ENCODE measurements at regions not wholly inside any gene's neighbourhood (a gene's known extent, or its start where the extent isn't known, plus 50 kb on each side); places are given as distances from the start of the nearest gene placed in this dataset.

DNA sequence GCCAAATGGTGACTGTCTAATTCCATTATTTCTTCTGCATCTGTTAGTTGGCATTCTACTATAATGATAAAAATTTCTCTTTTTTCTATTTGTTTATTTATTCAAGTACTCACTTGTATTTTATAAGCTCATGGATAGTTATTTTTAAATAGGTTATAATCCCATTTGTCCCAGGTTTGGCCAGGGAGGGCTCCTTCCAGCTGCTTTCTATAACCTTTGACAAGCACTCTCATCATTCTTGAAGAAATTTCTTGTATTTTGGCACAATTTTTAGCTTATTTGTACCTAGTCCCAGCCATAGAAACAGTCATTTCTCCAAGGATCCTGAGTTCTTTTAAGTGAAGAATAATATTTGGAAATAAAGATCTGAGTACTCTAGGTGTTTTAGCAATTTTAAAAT, 1038.6 kb upstream of the AGA start:
- no peak for DNase-seq (ENCODE audit: low read depth)
- TF ChIP-seq, protein P1, sequence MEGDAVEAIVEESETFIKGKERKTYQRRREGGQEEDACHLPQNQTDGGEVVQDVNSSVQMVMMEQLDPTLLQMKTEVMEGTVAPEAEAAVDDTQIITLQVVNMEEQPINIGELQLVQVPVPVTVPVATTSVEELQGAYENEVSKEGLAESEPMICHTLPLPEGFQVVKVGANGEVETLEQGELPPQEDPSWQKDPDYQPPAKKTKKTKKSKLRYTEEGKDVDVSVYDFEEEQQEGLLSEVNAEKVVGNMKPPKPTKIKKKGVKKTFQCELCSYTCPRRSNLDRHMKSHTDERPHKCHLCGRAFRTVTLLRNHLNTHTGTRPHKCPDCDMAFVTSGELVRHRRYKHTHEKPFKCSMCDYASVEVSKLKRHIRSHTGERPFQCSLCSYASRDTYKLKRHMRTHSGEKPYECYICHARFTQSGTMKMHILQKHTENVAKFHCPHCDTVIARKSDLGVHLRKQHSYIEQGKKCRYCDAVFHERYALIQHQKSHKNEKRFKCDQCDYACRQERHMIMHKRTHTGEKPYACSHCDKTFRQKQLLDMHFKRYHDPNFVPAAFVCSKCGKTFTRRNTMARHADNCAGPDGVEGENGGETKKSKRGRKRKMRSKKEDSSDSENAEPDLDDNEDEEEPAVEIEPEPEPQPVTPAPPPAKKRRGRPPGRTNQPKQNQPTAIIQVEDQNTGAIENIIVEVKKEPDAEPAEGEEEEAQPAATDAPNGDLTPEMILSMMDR (IDR thresholded peaks at IDR 0.05; ENCODE audit: insufficient read depth, low read depth, low read length): no peak
- H3K4me3 ChIP-seq (ENCODE audit: low read depth, low read length): no peak overlapping the region

DNA sequence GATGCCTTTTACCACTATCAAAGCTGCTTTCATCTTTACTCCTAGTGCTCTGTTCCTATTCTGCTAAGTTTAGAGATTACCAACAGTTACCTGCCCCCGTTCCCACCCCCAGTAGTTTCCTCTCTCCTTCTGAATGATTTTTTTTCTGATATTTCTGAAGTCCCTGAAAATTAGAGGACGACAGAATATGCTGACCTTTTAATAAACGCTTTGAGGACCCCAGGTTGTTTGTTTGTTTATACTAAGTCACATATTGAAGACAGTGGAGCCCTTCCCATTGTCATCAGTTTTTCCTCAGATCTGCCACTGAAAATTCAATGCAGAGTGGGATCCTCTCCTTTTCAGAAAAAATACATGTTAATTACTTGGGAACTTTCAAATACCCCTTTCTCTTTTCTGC, 1039.3 kb upstream of the AGA start:
- no peak overlapping the region for H3K4me3 ChIP-seq (ENCODE audit: low read depth, low read length)
- TF ChIP-seq, protein P1 (IDR thresholded peaks at IDR 0.05; ENCODE audit: insufficient read depth, low read depth, low read length): no peak
- DNase-seq (ENCODE audit: low read depth): no peak

DNA sequence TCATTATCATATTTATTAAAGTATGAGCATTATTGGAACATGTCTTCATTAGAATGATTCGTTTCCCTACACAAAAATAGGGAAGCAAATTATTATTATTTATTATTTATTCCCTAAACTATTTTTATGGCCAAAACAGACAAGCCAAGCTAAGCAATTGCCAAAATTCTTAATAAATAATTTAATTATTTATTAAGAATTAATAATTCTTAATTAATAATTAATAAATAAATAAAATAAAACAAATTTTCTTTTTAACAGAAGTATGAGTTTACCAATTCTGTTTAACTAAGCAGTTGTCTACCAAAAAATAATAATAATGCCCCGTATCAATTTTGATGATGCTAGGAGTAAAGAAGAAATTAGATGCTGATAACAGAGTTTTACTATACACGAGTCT, 1080.8 kb upstream of the AGA start:
- no peak for DNase-seq (ENCODE audit: low read depth)
- TF ChIP-seq, protein P1 (IDR thresholded peaks at IDR 0.05; ENCODE audit: insufficient read depth, low read depth, low read length): no peak
- H3K4me3 ChIP-seq (ENCODE audit: low read depth, low read length): no peak overlapping the region

DNA sequence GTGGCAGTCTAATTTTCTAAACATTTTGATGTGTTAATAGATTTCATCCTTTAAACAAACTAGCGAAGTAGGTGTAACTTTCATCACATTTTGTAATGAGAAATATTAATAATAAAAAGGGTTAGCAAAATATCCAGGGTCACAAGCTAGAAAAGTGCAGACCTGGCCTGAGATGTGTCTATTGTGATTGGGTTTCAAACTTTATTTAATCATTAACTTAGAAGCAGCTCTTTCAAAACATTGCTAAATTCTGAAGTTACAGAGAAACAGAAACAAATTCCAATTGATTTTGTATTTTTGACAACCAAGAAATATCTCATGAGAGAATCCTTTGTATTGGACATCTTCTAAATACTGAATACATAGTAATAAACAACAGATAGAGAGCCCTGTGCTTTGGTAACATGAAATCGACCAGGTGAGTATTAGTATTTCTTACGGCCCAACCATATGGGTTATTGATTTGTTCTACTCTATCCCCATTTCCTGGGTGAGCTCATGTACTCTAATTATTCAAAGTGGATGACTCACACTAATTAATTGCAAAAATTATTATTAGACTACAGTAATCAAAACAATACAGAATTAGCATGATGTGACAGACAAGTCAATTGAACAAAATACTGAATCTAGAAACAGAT, 1093.8 kb upstream of the AGA start:
- no peak overlapping the region for H3K4me3 ChIP-seq (ENCODE audit: low read depth, low read length)
- TF ChIP-seq, protein P1 (IDR thresholded peaks at IDR 0.05; ENCODE audit: insufficient read depth, low read depth, low read length): no peak
- DNase-seq (ENCODE audit: low read depth): no peak

DNA sequence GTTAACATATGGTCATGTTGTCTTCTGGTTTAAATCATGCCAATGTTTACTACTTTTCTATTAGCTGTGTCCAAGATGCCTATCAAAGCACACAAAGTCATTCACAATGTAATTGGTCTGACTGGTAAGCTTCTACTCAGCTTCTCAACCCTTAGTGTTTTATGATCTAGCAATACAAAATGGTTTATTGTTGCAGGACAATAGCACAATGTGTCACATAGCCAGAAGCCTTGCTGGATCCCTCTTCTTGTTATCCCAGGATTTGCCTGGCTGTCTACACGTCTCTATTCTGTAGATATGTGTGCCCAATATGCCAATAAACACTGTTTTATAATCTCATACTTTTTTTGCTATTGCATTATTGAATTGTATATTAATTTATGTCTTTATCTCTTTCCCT, 1111.0 kb upstream of the AGA start:
- H3K4me3 ChIP-seq (ENCODE audit: low read depth, low read length): no peak overlapping the region
- TF ChIP-seq, protein P1 (IDR thresholded peaks at IDR 0.05; ENCODE audit: insufficient read depth, low read depth, low read length): no peak
- no peak for DNase-seq (ENCODE audit: low read depth)

DNA sequence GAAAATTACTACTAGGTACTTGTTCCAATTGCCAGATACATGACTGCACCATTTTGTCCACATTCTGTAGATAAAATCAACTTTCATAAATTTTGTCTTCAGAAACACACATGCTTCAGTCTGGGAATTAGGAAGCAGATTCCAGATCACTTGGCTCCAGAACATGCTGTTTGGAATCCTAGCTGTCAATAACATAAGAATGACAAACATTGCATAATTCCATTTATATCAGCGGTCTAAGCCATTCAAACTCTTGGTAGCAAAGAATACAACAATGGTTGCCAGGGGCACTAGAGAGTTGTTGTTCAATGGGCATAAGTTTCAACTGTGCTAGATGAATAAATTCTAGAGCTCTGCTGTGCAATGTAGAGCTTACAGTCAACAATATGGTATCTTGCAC, 1112.1 kb upstream of the AGA start:
- DNase-seq (ENCODE audit: low read depth): no peak
- no peak overlapping the region for H3K4me3 ChIP-seq (ENCODE audit: low read depth, low read length)
- TF ChIP-seq, protein P1 (IDR thresholded peaks at IDR 0.05; ENCODE audit: insufficient read depth, low read depth, low read length): no peak

DNA sequence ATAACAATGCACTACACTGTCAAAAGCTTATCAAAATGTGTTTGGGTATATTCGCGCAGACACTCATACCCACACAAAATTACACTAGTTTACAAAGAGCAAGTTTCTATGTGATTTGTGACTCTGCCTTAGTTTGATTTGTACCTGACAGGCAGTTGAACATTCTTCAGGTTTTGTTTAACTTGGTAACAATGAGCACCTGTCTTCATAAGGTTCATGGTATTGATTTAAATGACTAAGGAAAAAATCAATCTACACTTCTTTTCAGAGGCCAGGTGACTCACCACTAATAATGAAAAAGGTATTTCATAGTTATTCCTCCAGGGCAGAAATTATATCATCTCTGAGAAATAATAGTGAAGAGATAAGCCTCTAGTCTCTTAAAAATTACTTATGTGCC, 1114.6 kb upstream of the AGA start:
- TF ChIP-seq, protein P1 (IDR thresholded peaks at IDR 0.05; ENCODE audit: insufficient read depth, low read depth, low read length): no peak
- H3K4me3 ChIP-seq (ENCODE audit: low read depth, low read length): no peak overlapping the region
- DNase-seq (ENCODE audit: low read depth): no peak
